B cell (primary cell): ENCODE measurements at regions not wholly inside any gene's neighbourhood (a gene's known extent, or its start where the extent isn't known, plus 50 kb on each side); places are given as distances from the start of the nearest gene placed in this dataset.

Experiments used
- ATAC-seq: fragments of 200-7000 bp; cut with Tn5 transposase; one replicate; pipeline ENCODE4 v1.10.0; 2021; ENCODE audit warnings: low read depth, mild to moderate bottlenecking, moderate number of reproducible peaks, moderate library complexity
- CTCF ChIA-PET: fragments of 350-600 bp; sonication (Branson Sonifier 250); formaldehyde crosslinking; loops from one replicate; lab custom pipeline; 2021; ENCODE audit warnings: antibody characterized with exemption, inconsistent platforms; lab: Charles Lee
- POLR2A ChIA-PET: fragments of 350-600 bp; sonication (Branson Sonifier 250); formaldehyde crosslinking; loops from one replicate; lab custom pipeline; 2021; ENCODE audit warnings: antibody characterized with exemption; lab: Charles Lee
- DNase-seq: peaks from one replicate; pipeline ENCODE4 v3.0.0; 2013
- H2AFZ ChIP-seq: 2 replicates; pipeline ENCODE4 v1.6.1; 2012; ENCODE audit warnings: mild to moderate bottlenecking, low read depth, low read length; ENCODE audit not compliant: insufficient read depth, poor library complexity, severe bottlenecking
- H3K27ac ChIP-seq, 2 donors: 1 replicate in 1 of 2; 2 replicates in 1 of 2; pipeline ENCODE4 v1.5.1; 2012 to 2013; ENCODE audit warnings: low read length in 2 of 2, mild to moderate bottlenecking in 2 of 2, moderate library complexity in 1 of 2
- H3K27me3 ChIP-seq, 4 experiments: fragments of 200-600 bp in 1 of 4; sonication (generic) in 1 of 4; replicated peaks in 1 of 4; 1 replicate in 2 of 4; 2 replicates in 2 of 4; pipeline versions ENCODE4 v1.6.1 to v1.7.0; 2013 to 2016; ENCODE audit warnings: low read length in 3 of 4, mild to moderate bottlenecking in 2 of 4, mixed read lengths in 1 of 4, moderate library complexity in 1 of 4; ENCODE audit not compliant: insufficient read depth in 4 of 4, control insufficient read depth in 3 of 4; ENCODE audit errors: control extremely low read depth in 1 of 4
- H3K36me3 ChIP-seq, 2 experiments: replicated peaks in 1 of 2; 1 replicate in 1 of 2; 2 replicates in 1 of 2; pipeline versions ENCODE4 v1.6.1 to v1.7.1; 2013; ENCODE audit warnings: low read length in 1 of 2; ENCODE audit not compliant: insufficient read depth in 2 of 2, control insufficient read depth in 1 of 2; ENCODE audit errors: control extremely low read depth in 1 of 2, extremely low read depth in 1 of 2
- H3K4me1 ChIP-seq, 2 donors: fragments of 200-600 bp in 1 of 2; sonication (generic) in 1 of 2; 1 replicate in 1 of 2; 2 replicates in 1 of 2; pipeline versions ENCODE4 v1.5.1 to v1.6.1; 2013 to 2017; ENCODE audit warnings: low read length in 2 of 2; ENCODE audit not compliant: control insufficient read depth in 2 of 2, insufficient read depth in 2 of 2
- H3K4me2 ChIP-seq: replicated peaks from 2 replicates; pipeline ENCODE3; 2012; ENCODE audit warnings: mild to moderate bottlenecking, low read depth, low read length; ENCODE audit not compliant: poor library complexity, severe bottlenecking
- H3K4me3 ChIP-seq, 5 experiments: fragments of 200-600 bp in 1 of 5; sonication (generic) in 1 of 5; 1 replicate in 3 of 5; 2 replicates in 2 of 5; pipeline versions ENCODE4 v1.5.1 to v1.7.0; 2011 to 2016; ENCODE audit warnings: low read length in 4 of 5, mild to moderate bottlenecking in 4 of 5, low read depth in 2 of 5, control low read depth in 1 of 5, moderate library complexity in 1 of 5; ENCODE audit not compliant: insufficient read depth in 1 of 5; ENCODE audit errors: control extremely low read depth in 1 of 5, extremely low read depth in 1 of 5
- H3K79me2 ChIP-seq: fragments of 200-600 bp; sonication (generic); one replicate; pipeline ENCODE4 v1.6.0; 2016; ENCODE audit warnings: low read length; ENCODE audit not compliant: control insufficient read depth, insufficient read depth
- H3K9ac ChIP-seq: fragments of 200-600 bp; sonication (generic); 2 replicates; pipeline ENCODE4 v1.6.1; 2017; ENCODE audit warnings: mild to moderate bottlenecking, low read length, moderate library complexity
- H3K9me3 ChIP-seq, 3 donors: one replicate each; pipeline versions ENCODE4 v1.6.1 to v1.7.1; 2013; ENCODE audit warnings: low read length in 2 of 3; ENCODE audit not compliant: control insufficient read depth in 2 of 3, insufficient read depth in 1 of 3; ENCODE audit errors: control extremely low read depth in 1 of 3
- H4K20me1 ChIP-seq: 2 replicates; pipeline ENCODE4 v1.6.0; 2012; ENCODE audit warnings: mild to moderate bottlenecking, low read length; ENCODE audit not compliant: insufficient read depth, control insufficient read depth, poor library complexity, severe bottlenecking
- H3K27ac Mint-ChIP-seq: one replicate; pipeline ENCODE4 v1.8.0; 2021; ENCODE audit warnings: mixed read lengths
- H3K27me3 Mint-ChIP-seq: one replicate; pipeline ENCODE4 v1.8.0; 2021; ENCODE audit warnings: mixed read lengths
- H3K4me1 Mint-ChIP-seq: one replicate; pipeline ENCODE4 v1.8.0; 2021; ENCODE audit warnings: mixed read lengths
- H3K4me3 Mint-ChIP-seq: one replicate; pipeline ENCODE4 v1.8.0; 2021; ENCODE audit warnings: mixed read lengths
- H3K9me3 Mint-ChIP-seq: one replicate; pipeline ENCODE4 v1.8.0; 2022; ENCODE audit warnings: mixed read lengths; ENCODE audit not compliant: insufficient read depth
- CTCF ChIP-seq: fragments of 200-600 bp; IDR thresholded peaks from one replicate; pipeline ENCODE4 v1.8.0; 2022; ENCODE audit warnings: antibody characterized with exemption, mild to moderate bottlenecking
- EZH2 ChIP-seq: IDR thresholded peaks from 2 replicates; pipeline ENCODE4 v1.6.1; 2012; ENCODE audit warnings: borderline replicate concordance, low read depth, mild to moderate bottlenecking, moderate library complexity, low read length; ENCODE audit not compliant: insufficient read depth, poor library complexity, severe bottlenecking
- WGBS: methylation state at CpG from one replicate; pipeline ENCODE4 v1.1.5; 2013; ENCODE audit warnings: missing lambda C conversion rate; ENCODE audit not compliant: insufficient coverage; 5-methylcytosine and 5-hydroxymethylcytosine counted together
- intact Hi-C: fragments of 100-400 bp; cut with micrococcal nuclease; formaldehyde crosslinking; loops from one replicate; pipeline ENCODE4 v1.10.0; 2022

DNA sequence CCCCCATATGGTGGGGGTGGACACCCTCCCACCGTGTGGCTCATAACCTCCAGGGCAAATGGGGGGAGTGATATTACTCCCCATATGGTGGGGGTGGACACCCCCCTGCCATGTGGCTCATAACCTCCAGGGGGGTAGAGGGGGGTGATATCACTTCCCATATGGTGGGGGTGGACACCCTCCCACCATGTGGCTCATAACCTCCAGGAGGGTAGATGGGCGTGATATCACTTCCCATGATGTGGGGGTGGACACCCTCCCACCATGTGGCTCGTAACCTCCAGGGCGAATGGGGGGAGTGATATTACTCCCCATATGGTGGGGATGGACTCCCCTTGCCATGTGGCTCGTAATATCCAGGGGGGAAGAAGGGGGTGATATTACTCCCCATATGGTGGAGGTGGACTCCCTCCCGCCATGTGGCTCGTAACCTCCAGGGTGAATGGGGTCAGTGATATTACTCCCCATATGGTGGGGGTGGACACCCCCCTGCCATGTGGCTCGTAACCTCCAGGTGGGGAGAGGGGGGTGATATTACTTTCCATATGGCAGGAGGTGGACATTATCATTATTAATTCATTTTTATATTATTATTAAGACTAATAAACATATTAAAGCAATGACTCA is 51.2 kb upstream of the OXA1L start:
- Mint-ChIP-seq H3K27me3 (peaks cover 29% of the 10 kb centered on the region), H3K9me3 (no peaks in the 10 kb centered on the region), H3K27ac (no peak overlapping the region), H3K4me1 (peaks cover 11% of the 10 kb centered on the region), H3K4me3 (no peak overlapping the region)
- H3K4me1 ChIP-seq = peaks cover 5 to 6% of the 10 kb centered on the region in 2 donors
- no peak overlapping the region for H2AFZ ChIP-seq
- H3K4me3 ChIP-seq = no peak overlapping the region
- no peak overlapping the region for H3K27ac ChIP-seq
- TF ChIP-seq EZH2 = no peak
- no peak for TF ChIP-seq CTCF
- ATAC-seq = no peak
- intact Hi-C loops = no loop called here
- no peaks in the 10 kb centered on the region for H3K36me3 ChIP-seq
- H4K20me1 ChIP-seq = no peaks in the 10 kb centered on the region
- no peak overlapping the region for H3K9ac ChIP-seq
- no peaks in the 10 kb centered on the region for H3K79me2 ChIP-seq
- no peak overlapping the region for H3K4me2 ChIP-seq
- no peaks in the 10 kb centered on the region for H3K9me3 ChIP-seq
- WGBS = no CpG with 5 or more reads among the region's 8 CpGs
- ChIA-PET POLR2A (no interaction called here), CTCF (no interaction called here)
- H3K27me3 ChIP-seq = peaks cover 0 to 20% (median 12%) of the 10 kb centered on the region in 4 experiments
- DNase-seq = no peak

GRCh38 chr14:22715890-22716289 is 50.6 kb upstream of the OXA1L start:
- Histone ChIP-seq H3K4me3 (no peak overlapping the region), H4K20me1 (no peaks in the 10 kb centered on the region), H3K36me3 (no peaks in the 10 kb centered on the region), H3K4me2 (no peak overlapping the region), H3K79me2 (no peaks in the 10 kb centered on the region), H3K4me1 (peaks cover 5 to 6% of the 10 kb centered on the region in 2 donors), H2AFZ (no peak overlapping the region), H3K9me3 (no peaks in the 10 kb centered on the region), H3K27me3 (peaks cover 0 to 18% (median 10%) of the 10 kb centered on the region in 4 experiments), H3K9ac (no peak overlapping the region), H3K27ac (no peak overlapping the region)
- Mint-ChIP-seq H3K4me3 (no peak overlapping the region), H3K27me3 (peaks cover 25% of the 10 kb centered on the region), H3K9me3 (no peaks in the 10 kb centered on the region), H3K4me1 (peaks cover 11% of the 10 kb centered on the region), H3K27ac (no peak overlapping the region)
- TF ChIP-seq CTCF (no peak), EZH2 (no peak)
- no CpG with 5 or more reads among the region's 1 CpG for WGBS
- POLR2A ChIA-PET = no interaction called here
- intact Hi-C loops = no loop called here
- DNase-seq (no peak), ATAC-seq (no peak)
- CTCF ChIA-PET = no interaction called here
